ENCODE measurements at regions not wholly inside any gene's neighbourhood (a gene's known extent, or its start where the extent isn't known, plus 50 kb on each side); places are given as distances from the start of the nearest gene placed in this dataset.

GRCh38 chr3:69531576-69532546 lies 146.0 kb upstream of the FRMD4B start:
- ATAC-seq: no peak

- ATAC-seq: peak; percentile 61
Measured at GRCh38 chr3:69530554-69530953, 144.7 kb upstream of the FRMD4B start.

- no peak for ATAC-seq
Measured at GRCh38 chr3:69527498-69527897, 141.6 kb upstream of the FRMD4B start.

- no peak for ATAC-seq
Measured at GRCh38 chr3:69524816-69525215, 138.9 kb upstream of the FRMD4B start.

GRCh38 chr3:69521286-69521685 lies 135.4 kb upstream of the FRMD4B start:
- ATAC-seq: no peak

- ATAC-seq: no peak
Measured at GRCh38 chr3:69511361-69511760, 125.5 kb upstream of the FRMD4B start.

GRCh38 chr3:69510481-69511030 lies 124.7 kb upstream of the FRMD4B start:
- no peak for ATAC-seq

- no peak for ATAC-seq
Measured at GRCh38 chr3:69509288-69509687, 123.4 kb upstream of the FRMD4B start.

GRCh38 chr3:69505770-69506407 lies 120.0 kb upstream of the FRMD4B start:
- no peak for ATAC-seq

- ATAC-seq: no peak
Measured at GRCh38 chr3:69504232-69504631, 118.3 kb upstream of the FRMD4B start.

GRCh38 chr3:69500604-69501003 lies 114.7 kb upstream of the FRMD4B start:
- ATAC-seq: no peak

- ATAC-seq: peak; percentile 23
Measured at GRCh38 chr3:69499899-69500421, 114.1 kb upstream of the FRMD4B start.

GRCh38 chr3:69499422-69499821 lies 113.5 kb upstream of the FRMD4B start:
- ATAC-seq: no peak

- no peak for ATAC-seq
Measured at GRCh38 chr3:69496856-69497255, 111.0 kb upstream of the FRMD4B start.

- no peak for ATAC-seq
Measured at GRCh38 chr3:69494185-69494584, 108.3 kb upstream of the FRMD4B start.

GRCh38 chr3:69493157-69493556 lies 107.3 kb upstream of the FRMD4B start:
- ATAC-seq: no peak

- no peak for ATAC-seq
Measured at GRCh38 chr3:69491975-69492374, 106.1 kb upstream of the FRMD4B start.

- no peak for ATAC-seq
Measured at GRCh38 chr3:69490971-69491370, 105.1 kb upstream of the FRMD4B start.

GRCh38 chr3:69490235-69490634 lies 104.3 kb upstream of the FRMD4B start:
- ATAC-seq: no peak

- ATAC-seq: no peak
Measured at GRCh38 chr3:69488026-69488425, 102.1 kb upstream of the FRMD4B start.

- no peak for ATAC-seq
Measured at GRCh38 chr3:69485489-69485888, 99.6 kb upstream of the FRMD4B start.

GRCh38 chr3:69484507-69485393 lies 98.9 kb upstream of the FRMD4B start:
- ATAC-seq: no peak

All from esophagus mucosa (tissue), 1 donor.